HL-60 (cell line): ENCODE measurements at regions not wholly inside any gene's neighbourhood (a gene's known extent, or its start where the extent isn't known, plus 50 kb on each side); places are given as distances from the start of the nearest gene placed in this dataset.

Experiments used
- CTCF ChIP-seq: IDR thresholded peaks from one replicate; pipeline ENCODE4 v1.5.1; 2011; ENCODE audit warnings: low read length, control low read depth, inconsistent platforms; ENCODE audit not compliant: insufficient read depth
- GABPA ChIP-seq: IDR thresholded peaks from 2 replicates; pipeline ENCODE4 v1.6.1; 2012; ENCODE audit warnings: low read depth
- REST ChIP-seq: IDR thresholded peaks from 2 replicates; pipeline ENCODE4 v1.6.1; 2012; ENCODE audit warnings: low read depth; ENCODE audit not compliant: insufficient replicate concordance

- TF ChIP-seq CTCF (no peak), REST (no peak), GABPA (no peak)
Observed at GRCh38 chr7:136480901-136481300, 387.6 kb upstream of the CHRM2 start.
